HEK293 (cell line): ENCODE measurements at regions not wholly inside any gene's neighbourhood (a gene's known extent, or its start where the extent isn't known, plus 50 kb on each side); places are given as distances from the start of the nearest gene placed in this dataset.

Experiments
- CTCF ChIA-PET: fragments of 350-600 bp; formaldehyde crosslinking; extraction: SDS; loops from one replicate; lab custom pipeline; 2021; ENCODE audit warnings: antibody characterized with exemption; lab: Yijun Ruan, JAX
- POLR2A ChIA-PET: fragments of 300-600 bp; formaldehyde crosslinking; extraction: SDS; loops from one replicate; lab custom pipeline; 2020; ENCODE audit warnings: antibody characterized with exemption, inconsistent platforms; lab: Yijun Ruan, JAX
- H3K27ac ChIP-seq: fragments of 200-500 bp; sonication (Bioruptor generic); 2 replicates; pipeline ENCODE4 v1.5.1; 2014; ENCODE audit warnings: low read depth, low read length, control low read depth, inconsistent platforms; ENCODE audit errors: extremely low read depth
- H3K36me3 ChIP-seq, 2 experiments: fragments of 200-500 bp in 1 of 2; sonication (Bioruptor generic) in 1 of 2; 1 replicate in 1 of 2; 2 replicates in 1 of 2; pipeline ENCODE4 v1.5.1; 2014 to 2017; ENCODE audit warnings: inconsistent platforms in 2 of 2, low read length in 2 of 2; ENCODE audit not compliant: control insufficient read depth in 2 of 2, insufficient read depth in 1 of 2
- H3K4me1 ChIP-seq: fragments of 200-500 bp; sonication (Bioruptor generic); 2 replicates; pipeline ENCODE4 v1.5.1; 2014; ENCODE audit warnings: mild to moderate bottlenecking, low read length, inconsistent platforms; ENCODE audit not compliant: control insufficient read depth, insufficient read depth
- H3K4me3 ChIP-seq: 2 replicates; pipeline ENCODE4 v1.5.1; 2011; ENCODE audit warnings: low read depth, mild to moderate bottlenecking, control low read depth, low read length, moderate library complexity
- H3K9me3 ChIP-seq: fragments of 200-500 bp; sonication (Bioruptor generic); 2 replicates; pipeline ENCODE4 v1.5.1; 2014; ENCODE audit warnings: low read depth, low read length, inconsistent platforms; ENCODE audit not compliant: control insufficient read depth, insufficient read depth
- FEZF1 ChIP-seq: fragments of 450-650 bp; formaldehyde crosslinking; IDR thresholded peaks from 2 replicates; pipeline ENCODE4 v1.5.1; 2016; ENCODE audit warnings: missing biosample characterization, missing genetic modification characterization
- GLIS1 ChIP-seq: fragments of 450-650 bp; formaldehyde crosslinking; IDR thresholded peaks from 2 replicates; pipeline ENCODE4 v1.5.1; 2016; ENCODE audit warnings: missing biosample characterization, missing genetic modification characterization
- KLF1 ChIP-seq: fragments of 450-650 bp; formaldehyde crosslinking; IDR thresholded peaks from 2 replicates; pipeline ENCODE4 v1.5.1; 2016; ENCODE audit warnings: missing biosample characterization, missing genetic modification characterization
- MZF1 ChIP-seq: fragments of 450-650 bp; formaldehyde crosslinking; IDR thresholded peaks from 2 replicates; pipeline ENCODE4 v1.5.1; 2017; ENCODE audit warnings: missing biosample characterization, missing genetic modification characterization, borderline replicate concordance
- TRIM28 ChIP-seq: IDR thresholded peaks from 2 replicates; pipeline ENCODE4 v1.6.1; 2011; ENCODE audit warnings: low read length, control low read depth, borderline replicate concordance
- ZBTB1 ChIP-seq: fragments of 450-650 bp; formaldehyde crosslinking; IDR thresholded peaks from 2 replicates; pipeline ENCODE4 v1.5.1; 2016; ENCODE audit warnings: missing biosample characterization, missing genetic modification characterization
- ZNF157 ChIP-seq: fragments of 450-650 bp; formaldehyde crosslinking; IDR thresholded peaks from 2 replicates; pipeline ENCODE4 v1.5.1; 2016; ENCODE audit warnings: missing biosample characterization, missing genetic modification characterization
- ZNF23 ChIP-seq: fragments of 450-650 bp; formaldehyde crosslinking; IDR thresholded peaks from 2 replicates; pipeline ENCODE4 v1.5.1; 2016; ENCODE audit warnings: missing biosample characterization, missing genetic modification characterization, borderline replicate concordance
- ZNF341 ChIP-seq: fragments of 450-650 bp; formaldehyde crosslinking; IDR thresholded peaks from 2 replicates; pipeline ENCODE4; 2016; ENCODE audit warnings: low read depth, missing biosample characterization, missing genetic modification characterization
- ZNF404 ChIP-seq: fragments of 450-650 bp; formaldehyde crosslinking; IDR thresholded peaks from 2 replicates; pipeline ENCODE4 v1.5.1; 2017; ENCODE audit warnings: missing biosample characterization, missing genetic modification characterization
- ZNF423 ChIP-seq: fragments of 450-650 bp; formaldehyde crosslinking; IDR thresholded peaks from 2 replicates; pipeline ENCODE4 v1.5.1; 2016; ENCODE audit warnings: missing biosample characterization, missing genetic modification characterization
- ZNF48 ChIP-seq: fragments of 450-650 bp; formaldehyde crosslinking; IDR thresholded peaks from 2 replicates; pipeline ENCODE4 v1.5.1; 2016; ENCODE audit warnings: missing biosample characterization, missing genetic modification characterization
- ZNF548 ChIP-seq: fragments of 450-650 bp; formaldehyde crosslinking; IDR thresholded peaks from 2 replicates; pipeline ENCODE4 v1.5.1; 2016; ENCODE audit warnings: missing biosample characterization, missing genetic modification characterization
- ZNF571 ChIP-seq: fragments of 450-650 bp; formaldehyde crosslinking; IDR thresholded peaks from 2 replicates; pipeline ENCODE4 v1.5.0; 2017; ENCODE audit warnings: missing biosample characterization, missing genetic modification characterization
- ZNF660 ChIP-seq: fragments of 450-650 bp; IDR thresholded peaks from 2 replicates; pipeline ENCODE4 v1.5.1; 2018; ENCODE audit warnings: missing biosample characterization, mild to moderate bottlenecking, missing genetic modification characterization
- ZNF670 ChIP-seq: fragments of 450-650 bp; formaldehyde crosslinking; IDR thresholded peaks from 2 replicates; pipeline ENCODE4 v1.5.1; 2016; ENCODE audit warnings: missing biosample characterization, missing genetic modification characterization, low read depth
- ZNF776 ChIP-seq: fragments of 450-650 bp; formaldehyde crosslinking; IDR thresholded peaks from 2 replicates; pipeline ENCODE4 v1.5.0; 2017; ENCODE audit warnings: missing biosample characterization, missing genetic modification characterization, borderline replicate concordance
- TF ChIP-seq, protein P1 (sequence below): fragments of 450-650 bp; formaldehyde crosslinking; optimal IDR thresholded peaks from 2 replicates; pipeline ENCODE3; 2016; ENCODE audit warnings: missing biosample characterization, mild to moderate bottlenecking, missing genetic modification characterization
- TF ChIP-seq, protein P2 (sequence below): fragments of 450-650 bp; formaldehyde crosslinking; IDR thresholded peaks from 2 replicates; pipeline ENCODE4 v1.5.1; 2016; ENCODE audit warnings: missing biosample characterization, missing genetic modification characterization
- TF ChIP-seq, protein P3 (sequence below): fragments of 450-650 bp; formaldehyde crosslinking; IDR thresholded peaks from 2 replicates; pipeline ENCODE4 v1.5.1; 2017; ENCODE audit warnings: missing biosample characterization, missing genetic modification characterization
- TF ChIP-seq, protein P4 (sequence below): fragments of 450-650 bp; formaldehyde crosslinking; IDR thresholded peaks from 2 replicates; pipeline ENCODE4 v1.5.1; 2016; ENCODE audit warnings: missing biosample characterization, missing genetic modification characterization
- TF ChIP-seq, protein P5 (sequence below): fragments of 450-650 bp; formaldehyde crosslinking; IDR thresholded peaks from 2 replicates; pipeline ENCODE4 v1.5.1; 2016; ENCODE audit warnings: missing biosample characterization, missing genetic modification characterization

GRCh38 chr7:26049081-26049480, 102.9 kb upstream of the NFE2L3 start:
- no peak overlapping the region for H3K27ac ChIP-seq
- POLR2A ChIA-PET = interaction anchor here (0.6 kb wide), 1 partner anchor 193 kb away, joined by 3 read pairs; no protein-coding TSS in a partner anchor
- CTCF ChIA-PET = interaction anchor here (0.6 kb wide), 2 partner anchors 14 to 109 kb away, joined by 3 to 4 read pairs; no protein-coding TSS in a partner anchor
- H3K9me3 ChIP-seq = no peaks in the 10 kb centered on the region
- no peak overlapping the region for H3K4me3 ChIP-seq
- no peaks in the 10 kb centered on the region for H3K36me3 ChIP-seq
- H3K4me1 ChIP-seq = no peaks in the 10 kb centered on the region
- no peak for TF ChIP-seq ZNF423 (tag by site-specific recombination)
- TF ChIP-seq, protein P1, sequence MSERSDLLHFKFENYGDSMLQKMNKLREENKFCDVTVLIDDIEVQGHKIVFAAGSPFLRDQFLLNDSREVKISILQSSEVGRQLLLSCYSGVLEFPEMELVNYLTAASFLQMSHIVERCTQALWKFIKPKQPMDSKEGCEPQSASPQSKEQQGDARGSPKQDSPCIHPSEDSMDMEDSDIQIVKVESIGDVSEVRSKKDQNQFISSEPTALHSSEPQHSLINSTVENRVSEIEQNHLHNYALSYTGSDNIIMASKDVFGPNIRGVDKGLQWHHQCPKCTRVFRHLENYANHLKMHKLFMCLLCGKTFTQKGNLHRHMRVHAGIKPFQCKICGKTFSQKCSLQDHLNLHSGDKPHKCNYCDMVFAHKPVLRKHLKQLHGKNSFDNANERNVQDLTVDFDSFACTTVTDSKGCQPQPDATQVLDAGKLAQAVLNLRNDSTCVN (tag by site-specific recombination) = no peak
- TF ChIP-seq, protein P2, sequence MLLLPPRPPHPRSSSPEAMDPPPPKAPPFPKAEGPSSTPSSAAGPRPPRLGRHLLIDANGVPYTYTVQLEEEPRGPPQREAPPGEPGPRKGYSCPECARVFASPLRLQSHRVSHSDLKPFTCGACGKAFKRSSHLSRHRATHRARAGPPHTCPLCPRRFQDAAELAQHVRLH (tag by site-specific recombination) = no peak
- TF ChIP-seq, all 188 proteins: peak for 0

DNA sequence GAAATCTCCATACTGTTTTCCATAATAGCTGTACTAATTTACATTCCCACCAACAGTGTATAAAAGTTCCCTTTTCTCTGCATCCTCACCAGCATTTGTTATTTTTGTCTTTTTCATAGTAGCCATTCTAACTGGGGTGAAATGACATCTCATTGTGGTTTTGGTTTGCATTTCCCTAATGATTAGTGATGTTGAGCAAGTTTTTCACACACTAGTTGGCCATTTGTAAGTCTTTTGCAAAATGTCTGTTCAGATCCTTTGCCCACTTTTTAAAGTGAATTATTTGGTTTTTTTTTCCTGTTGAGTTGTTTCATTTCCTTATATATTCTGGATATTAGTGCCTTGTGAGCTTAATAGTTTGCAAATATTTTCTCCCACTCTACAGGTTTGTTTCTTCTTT, 101.0 kb upstream of the NFE2L3 start:
- POLR2A ChIA-PET = no interaction called here

More for the DNA sequence above, 101.0 kb upstream of the NFE2L3 start:
- Histone ChIP-seq H3K4me1 (no peaks in the 10 kb centered on the region), H3K36me3 (no peaks in the 10 kb centered on the region), H3K4me3 (no peak overlapping the region), H3K27ac (no peak overlapping the region), H3K9me3 (no peaks in the 10 kb centered on the region)
- no peak for TF ChIP-seq FEZF1
- no peak for TF ChIP-seq ZNF660
- no peak for TF ChIP-seq ZNF548
- TF ChIP-seq, protein P3, sequence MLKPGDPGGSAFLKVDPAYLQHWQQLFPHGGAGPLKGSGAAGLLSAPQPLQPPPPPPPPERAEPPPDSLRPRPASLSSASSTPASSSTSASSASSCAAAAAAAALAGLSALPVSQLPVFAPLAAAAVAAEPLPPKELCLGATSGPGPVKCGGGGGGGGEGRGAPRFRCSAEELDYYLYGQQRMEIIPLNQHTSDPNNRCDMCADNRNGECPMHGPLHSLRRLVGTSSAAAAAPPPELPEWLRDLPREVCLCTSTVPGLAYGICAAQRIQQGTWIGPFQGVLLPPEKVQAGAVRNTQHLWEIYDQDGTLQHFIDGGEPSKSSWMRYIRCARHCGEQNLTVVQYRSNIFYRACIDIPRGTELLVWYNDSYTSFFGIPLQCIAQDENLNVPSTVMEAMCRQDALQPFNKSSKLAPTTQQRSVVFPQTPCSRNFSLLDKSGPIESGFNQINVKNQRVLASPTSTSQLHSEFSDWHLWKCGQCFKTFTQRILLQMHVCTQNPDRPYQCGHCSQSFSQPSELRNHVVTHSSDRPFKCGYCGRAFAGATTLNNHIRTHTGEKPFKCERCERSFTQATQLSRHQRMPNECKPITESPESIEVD (tag by site-specific recombination) = no peak
- TF ChIP-seq ZNF157 (tag by site-specific recombination) = no peak
- TF ChIP-seq, protein P4, sequence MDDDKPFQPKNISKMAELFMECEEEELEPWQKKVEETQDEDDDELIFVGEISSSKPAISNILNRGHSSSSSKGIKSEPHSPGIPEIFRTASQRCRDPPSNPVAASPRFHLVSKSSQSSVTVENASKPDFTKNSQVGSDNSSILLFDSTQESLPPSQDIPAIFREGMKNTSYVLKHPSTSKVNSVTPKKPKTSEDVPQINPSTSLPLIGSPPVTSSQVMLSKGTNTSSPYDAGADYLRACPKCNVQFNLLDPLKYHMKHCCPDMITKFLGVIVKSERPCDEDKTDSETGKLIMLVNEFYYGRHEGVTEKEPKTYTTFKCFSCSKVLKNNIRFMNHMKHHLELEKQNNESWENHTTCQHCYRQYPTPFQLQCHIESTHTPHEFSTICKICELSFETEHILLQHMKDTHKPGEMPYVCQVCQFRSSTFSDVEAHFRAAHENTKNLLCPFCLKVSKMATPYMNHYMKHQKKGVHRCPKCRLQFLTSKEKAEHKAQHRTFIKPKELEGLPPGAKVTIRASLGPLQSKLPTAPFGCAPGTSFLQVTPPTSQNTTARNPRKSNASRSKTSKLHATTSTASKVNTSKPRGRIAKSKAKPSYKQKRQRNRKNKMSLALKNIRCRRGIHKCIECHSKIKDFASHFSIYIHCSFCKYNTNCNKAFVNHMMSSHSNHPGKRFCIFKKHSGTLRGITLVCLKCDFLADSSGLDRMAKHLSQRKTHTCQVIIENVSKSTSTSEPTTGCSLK (tag by site-specific recombination) = no peak
- no peak for TF ChIP-seq ZNF404
- TF ChIP-seq, protein P5, sequence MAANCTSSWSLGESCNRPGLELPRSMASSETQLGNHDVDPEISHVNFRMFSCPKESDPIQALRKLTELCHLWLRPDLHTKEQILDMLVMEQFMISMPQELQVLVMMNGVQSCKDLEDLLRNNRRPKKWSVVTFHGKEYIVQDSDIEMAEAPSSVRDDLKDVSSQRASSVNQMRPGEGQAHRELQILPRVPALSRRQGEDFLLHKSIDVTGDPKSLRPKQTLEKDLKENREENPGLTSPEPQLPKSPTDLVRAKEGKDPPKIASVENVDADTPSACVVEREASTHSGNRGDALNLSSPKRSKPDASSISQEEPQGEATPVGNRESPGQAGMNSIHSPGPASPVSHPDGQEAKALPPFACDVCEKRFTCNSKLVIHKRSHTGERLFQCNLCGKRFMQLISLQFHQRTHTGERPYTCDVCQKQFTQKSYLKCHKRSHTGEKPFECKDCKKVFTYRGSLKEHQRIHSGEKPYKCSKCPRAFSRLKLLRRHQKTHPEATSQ = no peak
- TF ChIP-seq ZNF341 = no peak
- no peak for TF ChIP-seq KLF1
- no peak for TF ChIP-seq GLIS1 (tag by site-specific recombination)
- no peak for TF ChIP-seq ZBTB1 (tag by site-specific recombination)
- no peak for TF ChIP-seq ZNF48 (tag by site-specific recombination)
- TF ChIP-seq MZF1 = no peak
- TF ChIP-seq, protein P2 (tag by site-specific recombination) = no peak
- no peak for TF ChIP-seq ZNF776 (tag by site-specific recombination)
- no peak for TF ChIP-seq ZNF670 (tag by site-specific recombination)
- no peak for TF ChIP-seq ZNF23 (tag by site-specific recombination)
- no peak for TF ChIP-seq TRIM28
- TF ChIP-seq ZNF571 (tag by site-specific recombination) = no peak
- CTCF ChIA-PET = interaction anchor here (0.7 to 1.5 kb wide), 2 partner anchors 28 to 311 kb away, joined by 3 read pairs; no protein-coding TSS in a partner anchor
